GM18909 (cell line): ENCODE measurements at regions not wholly inside any gene's neighbourhood (a gene's known extent, or its start where the extent isn't known, plus 50 kb on each side); places are given as distances from the start of the nearest gene placed in this dataset.

Experiments used
- ATAC-seq: cut with Tn5 transposase; IDR thresholded peaks from one replicate; pipeline ENCODE4 v1.9.1; 2021; ENCODE audit warnings: mild to moderate bottlenecking; ENCODE audit not compliant: unreplicated experiment, poor library complexity

GRCh38 chr2:204494681-204495080 is 50.6 kb upstream of the PARD3B start:
- no peak for ATAC-seq

- ATAC-seq = no peak
These were observed 49.9 kb upstream of the PARD3B start for GRCh38 chr2:204495381-204495780.
